ENCODE measurements at regions not wholly inside any gene's neighbourhood (a gene's known extent, or its start where the extent isn't known, plus 50 kb on each side); places are given as distances from the start of the nearest gene placed in this dataset.

DNA sequence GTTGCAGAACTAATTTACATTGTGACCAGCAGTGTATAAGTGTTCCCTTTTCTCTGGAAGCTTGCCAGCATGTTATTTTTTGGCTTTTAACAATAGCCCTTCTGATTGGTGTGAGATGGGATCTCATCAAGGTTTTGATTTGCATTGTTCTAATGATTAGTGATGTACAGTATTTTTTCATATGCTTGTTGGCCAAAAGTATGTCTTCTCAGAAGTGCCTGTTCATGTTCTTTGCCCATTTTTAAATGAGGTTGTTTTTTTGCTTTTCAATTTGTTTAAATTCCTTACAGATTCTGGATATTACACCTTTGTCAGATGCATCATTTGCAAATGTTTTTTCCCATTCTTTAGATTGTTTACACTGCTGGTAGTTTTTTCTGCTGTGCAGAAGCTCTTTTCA, 627.0 kb upstream of the CNTNAP2 start:
- ChIA-PET CTCF (no interaction called here), POLR2A (no interaction called here), RAD21 (ENCODE audit: low non-redundant PET in 1 of 2, low total read pairs in 2 of 2, uncharacterized antibody in 2 of 2, unreplicated experiment in 2 of 2) (no interaction called here)
- Histone ChIP-seq H4K20me1 (ENCODE audit: insufficient read depth) (no peaks in the 10 kb centered on the region), H3K4me3 (replicated peaks in 1 of 2; ENCODE audit: low read depth in 1 of 2, low read length in 2 of 2) (no peak overlapping the region), H3K9ac (ENCODE audit: low read length) (no peak overlapping the region), H3K9me2 (ENCODE audit: insufficient read depth) (no peaks in the 10 kb centered on the region), H2AFZ (ENCODE audit: low read depth, low read length, poor library complexity, severe bottlenecking) (no peak overlapping the region), H3K4me1 (ENCODE audit: control insufficient read depth in 1 of 2, insufficient read depth in 2 of 2, low read length in 2 of 2) (no peaks in the 10 kb centered on the region), H3K27me3 (ENCODE audit: insufficient read depth, low read length) (no peaks in the 10 kb centered on the region), H3K27ac (ENCODE audit: low read depth, low read length) (no peak overlapping the region), H3K79me2 (ENCODE audit: insufficient read depth, low read length) (no peaks in the 10 kb centered on the region), H3K9me3 (ENCODE audit: control insufficient read depth in 1 of 2, insufficient read depth in 1 of 2, low read depth in 1 of 2, low read length in 2 of 2) (peaks cover under 1 to 3% of the 10 kb centered on the region in 2 experiments; a peak in 2 of 4 replicates), H3K4me2 (ENCODE audit: low read length) (no peak overlapping the region), H3K36me3 (ENCODE audit: control insufficient read depth in 1 of 2, insufficient read depth in 2 of 2, low read length in 2 of 2) (no peaks in the 10 kb centered on the region)
- intact Hi-C loops (cut with micrococcal nuclease) = no loop called here
- ATAC-seq (no peak), DNase-seq (ENCODE audit: low read depth, low spot score) (no peak)
- TF ChIP-seq POLR2AphosphoS5 (IDR thresholded peaks at IDR 0.05; ENCODE audit: low read depth, low read length) = no peak
- no TSS peak for BruUV-seq (replicated peaks)

DNA sequence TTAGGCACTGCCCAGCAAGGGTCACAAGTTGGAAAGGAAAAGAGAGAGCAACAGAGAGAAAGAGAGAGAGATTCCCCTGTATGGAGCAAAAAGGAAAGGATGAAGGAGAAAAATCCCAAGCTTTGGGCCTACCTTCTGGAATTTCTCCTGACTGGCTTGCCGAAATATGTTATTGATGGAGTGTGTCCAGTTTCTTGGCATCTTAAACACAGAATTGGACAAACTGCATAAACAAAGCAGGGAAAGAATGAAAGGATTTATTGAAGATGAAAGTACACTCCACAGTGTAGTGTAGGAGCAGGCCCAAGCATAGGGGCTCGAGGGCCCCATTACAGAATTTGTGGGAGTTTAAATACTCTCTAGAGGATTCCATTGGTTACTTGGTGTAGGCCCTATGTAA, 627.8 kb upstream of the CNTNAP2 start:
- no peaks in the 10 kb centered on the region for H3K36me3 ChIP-seq (ENCODE audit: control insufficient read depth in 1 of 2, insufficient read depth in 2 of 2, low read length in 2 of 2)
- H3K27ac ChIP-seq (ENCODE audit: low read depth, low read length) = no peak overlapping the region
- no peak for TF ChIP-seq SP1 (IDR thresholded peaks at IDR 0.05; ENCODE audit: low read depth)
- no peak for TF ChIP-seq EZH2phosphoT487 (IDR thresholded peaks at IDR 0.05; ENCODE audit: borderline replicate concordance)
- TF ChIP-seq SRF (IDR thresholded peaks at IDR 0.05; ENCODE audit: low read depth) = no peak
- TF ChIP-seq, protein P1, sequence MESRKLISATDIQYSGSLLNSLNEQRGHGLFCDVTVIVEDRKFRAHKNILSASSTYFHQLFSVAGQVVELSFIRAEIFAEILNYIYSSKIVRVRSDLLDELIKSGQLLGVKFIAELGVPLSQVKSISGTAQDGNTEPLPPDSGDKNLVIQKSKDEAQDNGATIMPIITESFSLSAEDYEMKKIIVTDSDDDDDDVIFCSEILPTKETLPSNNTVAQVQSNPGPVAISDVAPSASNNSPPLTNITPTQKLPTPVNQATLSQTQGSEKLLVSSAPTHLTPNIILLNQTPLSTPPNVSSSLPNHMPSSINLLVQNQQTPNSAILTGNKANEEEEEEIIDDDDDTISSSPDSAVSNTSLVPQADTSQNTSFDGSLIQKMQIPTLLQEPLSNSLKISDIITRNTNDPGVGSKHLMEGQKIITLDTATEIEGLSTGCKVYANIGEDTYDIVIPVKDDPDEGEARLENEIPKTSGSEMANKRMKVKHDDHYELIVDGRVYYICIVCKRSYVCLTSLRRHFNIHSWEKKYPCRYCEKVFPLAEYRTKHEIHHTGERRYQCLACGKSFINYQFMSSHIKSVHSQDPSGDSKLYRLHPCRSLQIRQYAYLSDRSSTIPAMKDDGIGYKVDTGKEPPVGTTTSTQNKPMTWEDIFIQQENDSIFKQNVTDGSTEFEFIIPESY (IDR thresholded peaks at IDR 0.05; ENCODE audit: extremely low read depth, insufficient replicate concordance, low read length) = no peak
- TF ChIP-seq TCF7L2 (IDR thresholded peaks at IDR 0.05; ENCODE audit: borderline replicate concordance, extremely low read depth, insufficient read depth, insufficient read length) = no peak
- no peak for TF ChIP-seq EZH2 (IDR thresholded peaks at IDR 0.05)
- TF ChIP-seq, protein P2, sequence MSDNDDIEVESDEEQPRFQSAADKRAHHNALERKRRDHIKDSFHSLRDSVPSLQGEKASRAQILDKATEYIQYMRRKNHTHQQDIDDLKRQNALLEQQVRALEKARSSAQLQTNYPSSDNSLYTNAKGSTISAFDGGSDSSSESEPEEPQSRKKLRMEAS (IDR thresholded peaks at IDR 0.05) = no peak
- no peak for TF ChIP-seq CBX3 (IDR thresholded peaks at IDR 0.05; ENCODE audit: low read depth)
- TF ChIP-seq, protein P3, sequence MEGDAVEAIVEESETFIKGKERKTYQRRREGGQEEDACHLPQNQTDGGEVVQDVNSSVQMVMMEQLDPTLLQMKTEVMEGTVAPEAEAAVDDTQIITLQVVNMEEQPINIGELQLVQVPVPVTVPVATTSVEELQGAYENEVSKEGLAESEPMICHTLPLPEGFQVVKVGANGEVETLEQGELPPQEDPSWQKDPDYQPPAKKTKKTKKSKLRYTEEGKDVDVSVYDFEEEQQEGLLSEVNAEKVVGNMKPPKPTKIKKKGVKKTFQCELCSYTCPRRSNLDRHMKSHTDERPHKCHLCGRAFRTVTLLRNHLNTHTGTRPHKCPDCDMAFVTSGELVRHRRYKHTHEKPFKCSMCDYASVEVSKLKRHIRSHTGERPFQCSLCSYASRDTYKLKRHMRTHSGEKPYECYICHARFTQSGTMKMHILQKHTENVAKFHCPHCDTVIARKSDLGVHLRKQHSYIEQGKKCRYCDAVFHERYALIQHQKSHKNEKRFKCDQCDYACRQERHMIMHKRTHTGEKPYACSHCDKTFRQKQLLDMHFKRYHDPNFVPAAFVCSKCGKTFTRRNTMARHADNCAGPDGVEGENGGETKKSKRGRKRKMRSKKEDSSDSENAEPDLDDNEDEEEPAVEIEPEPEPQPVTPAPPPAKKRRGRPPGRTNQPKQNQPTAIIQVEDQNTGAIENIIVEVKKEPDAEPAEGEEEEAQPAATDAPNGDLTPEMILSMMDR (IDR thresholded peaks at IDR 0.05 in 2 of 3, conservative IDR thresholded peaks at IDR 0.05 in 1 of 3; ENCODE audit: borderline replicate concordance in 1 of 3, insufficient read depth in 1 of 3, low read depth in 2 of 3, low read length in 2 of 3) = no peak
- no peak for TF ChIP-seq EGR1 (IDR thresholded peaks at IDR 0.05; ENCODE audit: low read depth)
- ChIA-PET POLR2A (no interaction called here), RAD21 (ENCODE audit: low non-redundant PET in 1 of 2, low total read pairs in 2 of 2, uncharacterized antibody in 2 of 2, unreplicated experiment in 2 of 2) (no interaction called here), CTCF (no interaction called here)
- intact Hi-C loops (cut with micrococcal nuclease) = no loop called here
- H3K4me2 ChIP-seq (ENCODE audit: low read length) = no peak overlapping the region
- DNase-seq (ENCODE audit: low read depth, low spot score) = no peak
- no peak for ATAC-seq
- H3K27me3 ChIP-seq (ENCODE audit: insufficient read depth, low read length) = no peaks in the 10 kb centered on the region
- peaks cover 0 to 3% of the 10 kb centered on the region in 2 experiments; a peak in 2 of 4 replicates for H3K9me3 ChIP-seq (ENCODE audit: control insufficient read depth in 1 of 2, insufficient read depth in 1 of 2, low read depth in 1 of 2, low read length in 2 of 2)
- no peaks in the 10 kb centered on the region for H3K4me1 ChIP-seq (ENCODE audit: control insufficient read depth in 1 of 2, insufficient read depth in 2 of 2, low read length in 2 of 2)
- no peak overlapping the region for H3K4me3 ChIP-seq (replicated peaks in 1 of 2; ENCODE audit: low read depth in 1 of 2, low read length in 2 of 2)
- no peak overlapping the region for H3K9ac ChIP-seq (ENCODE audit: low read length)
- no peak overlapping the region for H2AFZ ChIP-seq (ENCODE audit: low read depth, low read length, poor library complexity, severe bottlenecking)
- no TSS peak for BruUV-seq (replicated peaks)
- H3K79me2 ChIP-seq (ENCODE audit: insufficient read depth, low read length) = no peaks in the 10 kb centered on the region
- no peaks in the 10 kb centered on the region for H4K20me1 ChIP-seq (ENCODE audit: insufficient read depth)
- no peaks in the 10 kb centered on the region for H3K9me2 ChIP-seq (ENCODE audit: insufficient read depth)

All from HCT116 (cell line).